Testis (tissue), 2 donors: ENCODE measurements at regions not wholly inside any gene's neighbourhood (a gene's known extent, or its start where the extent isn't known, plus 50 kb on each side); places are given as distances from the start of the nearest gene placed in this dataset.
"Not testable (repeated sequence)": the region's sequence is repeated elsewhere in the genome, so short reads cannot be mapped to it uniquely, and the experiment has no call there.

ENCODE experiments used
- CTCF ChIP-seq, 3 experiments: fragments of 450-650 bp in 2 of 3; fragments of 200-600 bp in 1 of 3; sonication (generic) in 1 of 3; IDR thresholded peaks; one replicate each; pipeline ENCODE4 v1.5.1; 2016 to 2019; ENCODE audit warnings: antibody characterized with exemption in 3 of 3, mild to moderate bottlenecking in 2 of 3, moderate library complexity in 1 of 3
- POLR2A ChIP-seq: fragments of 450-650 bp; IDR thresholded peaks from one replicate; pipeline ENCODE4 v1.6.1; 2017; ENCODE audit warnings: antibody characterized with exemption, mild to moderate bottlenecking, moderate library complexity

GRCh38 chr12:42906801-42907200, 317.3 kb upstream of the PRICKLE1 start:
- not testable (repeated sequence) for TF ChIP-seq CTCF (IDR thresholded peaks at IDR 0.05); POLR2A
